ENCODE measurements at regions not wholly inside any gene's neighbourhood (a gene's known extent, or its start where the extent isn't known, plus 50 kb on each side); places are given as distances from the start of the nearest gene placed in this dataset.

DNA sequence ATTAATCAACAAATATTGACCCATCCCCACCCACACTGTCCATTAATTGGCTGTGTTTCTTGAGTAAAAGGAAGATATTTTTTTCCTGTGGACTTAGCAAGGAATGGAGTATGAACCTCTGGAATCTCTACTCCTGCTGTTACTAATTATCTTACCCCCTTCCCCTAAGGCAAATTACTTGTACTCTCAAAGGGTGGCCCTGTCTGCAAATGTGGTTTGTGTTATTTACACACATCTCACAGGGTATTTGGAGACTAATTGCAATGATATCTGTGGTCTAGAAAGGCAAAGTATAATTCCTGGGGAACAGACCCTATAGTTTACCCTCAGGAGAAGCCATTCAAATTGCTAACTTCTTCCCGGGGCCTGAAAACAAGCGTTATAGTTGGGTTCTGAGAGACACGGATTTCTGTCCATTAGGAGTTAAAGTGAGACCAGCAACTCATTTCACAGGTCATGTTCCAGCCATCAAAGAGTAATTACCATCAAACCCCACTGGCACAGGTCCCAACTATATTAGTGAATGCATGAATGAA lies 133.0 kb upstream of the RASGEF1B start:
- Histone ChIP-seq H3K9me3 (ENCODE audit: control insufficient read depth, low read length) (no peaks in the 10 kb centered on the region), H3K27me3 (ENCODE audit: control insufficient read depth, insufficient read depth) (no peaks in the 10 kb centered on the region), H3K4me1 (ENCODE audit: control insufficient read depth, insufficient read depth, low read length) (no peaks in the 10 kb centered on the region), H3K27ac (ENCODE audit: low read length) (no peak overlapping the region), H3K4me3 (ENCODE audit: low read length) (no peak overlapping the region)
- no peak for DNase-seq
- WGBS: 88% methylated on average over 3 of the region's 3 CpGs
- intact Hi-C loops (cut with DNase I): no loop called here
- ATAC-seq: no peak

- DNase-seq (no peak), ATAC-seq (no peak)
- no peak overlapping the region for H3K4me3 ChIP-seq (ENCODE audit: low read length)
- no peaks in the 10 kb centered on the region for H3K4me1 ChIP-seq (ENCODE audit: control insufficient read depth, insufficient read depth, low read length)
- no peaks in the 10 kb centered on the region for H3K27me3 ChIP-seq (ENCODE audit: control insufficient read depth, insufficient read depth)
- no peak overlapping the region for H3K27ac ChIP-seq (ENCODE audit: low read length)
- H3K9me3 ChIP-seq (ENCODE audit: control insufficient read depth, low read length): no peaks in the 10 kb centered on the region
- intact Hi-C loops (cut with DNase I): no loop called here
These were observed 131.1 kb upstream of the RASGEF1B start for GRCh38 chr4:81602854-81603253.

- WGBS: 28% methylated on average over 1 of the region's 1 CpG
- Histone ChIP-seq H3K4me3 (ENCODE audit: low read length) (no peak overlapping the region), H3K9me3 (ENCODE audit: control insufficient read depth, low read length) (no peaks in the 10 kb centered on the region), H3K27me3 (ENCODE audit: control insufficient read depth, insufficient read depth) (no peaks in the 10 kb centered on the region), H3K4me1 (ENCODE audit: control insufficient read depth, insufficient read depth, low read length) (no peaks in the 10 kb centered on the region), H3K27ac (ENCODE audit: low read length) (no peak overlapping the region)
- DNase-seq (no peak), ATAC-seq (peak; percentile 17 to 36)
- intact Hi-C loops (cut with DNase I): no loop called here
These were observed 129.6 kb upstream of the RASGEF1B start for GRCh38 chr4:81601358-81601694.

DNA sequence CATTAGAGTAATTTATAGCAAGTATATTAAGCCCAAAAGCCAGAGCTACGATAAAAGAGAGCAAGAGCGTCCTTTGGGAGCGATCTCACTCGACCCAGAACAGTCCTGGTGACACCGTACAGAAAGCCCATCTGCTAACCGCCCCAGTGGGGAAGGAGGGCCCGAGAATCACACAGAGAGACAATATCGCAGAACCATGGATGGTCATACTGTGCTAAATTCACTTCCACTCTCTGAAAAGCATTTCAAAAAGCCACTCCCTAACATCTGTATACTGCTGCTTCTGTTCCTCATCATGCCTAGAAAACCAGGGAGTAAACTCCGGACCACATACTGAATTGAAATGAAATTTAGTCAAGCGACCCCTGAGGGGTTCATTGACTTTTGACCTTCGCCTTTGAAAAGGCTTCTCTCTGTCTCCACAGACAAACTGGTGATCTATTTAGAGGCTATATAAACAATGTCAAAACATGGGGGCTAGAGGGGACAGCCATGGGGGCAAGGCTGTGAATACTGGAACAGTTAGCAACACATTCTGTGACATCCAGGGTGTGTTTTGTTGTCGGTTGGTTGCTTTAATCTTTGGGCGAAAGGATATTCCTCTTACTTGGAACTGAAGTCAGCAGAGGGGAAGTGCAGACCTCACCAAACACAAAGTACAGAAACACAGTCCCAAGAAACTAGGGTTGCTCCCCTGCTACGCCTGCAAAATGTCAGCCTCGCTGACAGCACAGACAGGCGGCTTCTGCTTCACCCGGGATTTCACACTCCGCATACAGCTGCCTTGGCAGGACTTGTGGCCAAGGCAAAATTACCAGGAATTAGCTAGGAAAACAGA lies 129.0 kb upstream of the RASGEF1B start:
- H3K27me3 ChIP-seq (ENCODE audit: control insufficient read depth, insufficient read depth): no peaks in the 10 kb centered on the region
- no peak overlapping the region for H3K4me3 ChIP-seq (ENCODE audit: low read length)
- no peaks in the 10 kb centered on the region for H3K4me1 ChIP-seq (ENCODE audit: control insufficient read depth, insufficient read depth, low read length)
- H3K9me3 ChIP-seq (ENCODE audit: control insufficient read depth, low read length): no peaks in the 10 kb centered on the region
- intact Hi-C loops (cut with DNase I): no loop called here
- peak overlapping the region; percentile 17 for H3K27ac ChIP-seq (ENCODE audit: low read length)
- ATAC-seq (peak; percentile 92 to 95), DNase-seq (peak; percentile 67 to 90 (median 83))
- 47% methylated on average over 18 of the region's 18 CpGs for WGBS

- Histone ChIP-seq H3K27ac (ENCODE audit: low read length) (no peak overlapping the region), H3K4me1 (ENCODE audit: control insufficient read depth, insufficient read depth, low read length) (no peaks in the 10 kb centered on the region), H3K4me3 (ENCODE audit: low read length) (no peak overlapping the region), H3K27me3 (ENCODE audit: control insufficient read depth, insufficient read depth) (no peaks in the 10 kb centered on the region), H3K9me3 (ENCODE audit: control insufficient read depth, low read length) (no peaks in the 10 kb centered on the region)
- 35% methylated on average over 5 of the region's 5 CpGs for WGBS
- DNase-seq (no peak), ATAC-seq (no peak)
- intact Hi-C loops (cut with DNase I): no loop called here
These were observed 128.2 kb upstream of the RASGEF1B start for GRCh38 chr4:81599742-81600380.

GRCh38 chr4:81595798-81596610 lies 124.3 kb upstream of the RASGEF1B start:
- WGBS: 45% methylated on average over 5 of the region's 5 CpGs
- no peak overlapping the region for H3K27ac ChIP-seq (ENCODE audit: low read length)
- no peaks in the 10 kb centered on the region for H3K27me3 ChIP-seq (ENCODE audit: control insufficient read depth, insufficient read depth)
- peaks cover 2% of the 10 kb centered on the region for H3K4me1 ChIP-seq (ENCODE audit: control insufficient read depth, insufficient read depth, low read length)
- DNase-seq (no peak), ATAC-seq (peak in 1 of 2 donors; percentile 68)
- no peaks in the 10 kb centered on the region for H3K9me3 ChIP-seq (ENCODE audit: control insufficient read depth, low read length)
- H3K4me3 ChIP-seq (ENCODE audit: low read length): no peak overlapping the region
- intact Hi-C loops (cut with DNase I): no loop called here

DNA sequence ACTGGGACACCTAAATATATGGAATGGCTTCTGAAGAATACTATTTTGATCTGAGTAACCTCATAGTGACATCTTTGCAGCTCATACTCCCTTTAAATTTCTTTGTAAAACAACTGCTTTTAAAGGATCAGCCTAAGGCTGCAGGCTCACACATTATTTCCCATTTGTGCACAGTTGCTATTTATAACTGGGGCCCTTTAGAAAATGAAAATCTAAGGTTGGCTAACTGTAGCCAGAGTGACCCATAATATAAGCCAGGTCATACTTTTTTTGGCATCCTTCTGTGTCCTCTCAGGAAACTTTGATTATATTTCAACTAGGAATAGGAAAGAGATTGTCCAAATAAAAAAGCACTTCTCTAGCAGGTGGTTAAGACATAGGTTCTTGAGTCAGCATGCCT lies 123.6 kb upstream of the RASGEF1B start:
- no peak overlapping the region for H3K4me3 ChIP-seq (ENCODE audit: low read length)
- H3K27me3 ChIP-seq (ENCODE audit: control insufficient read depth, insufficient read depth): no peaks in the 10 kb centered on the region
- DNase-seq (no peak), ATAC-seq (peak in 1 of 2 donors; percentile 38)
- no peak overlapping the region for H3K27ac ChIP-seq (ENCODE audit: low read length)
- peaks cover 2% of the 10 kb centered on the region for H3K4me1 ChIP-seq (ENCODE audit: control insufficient read depth, insufficient read depth, low read length)
- intact Hi-C loops (cut with DNase I): no loop called here
- H3K9me3 ChIP-seq (ENCODE audit: control insufficient read depth, low read length): no peaks in the 10 kb centered on the region

DNA sequence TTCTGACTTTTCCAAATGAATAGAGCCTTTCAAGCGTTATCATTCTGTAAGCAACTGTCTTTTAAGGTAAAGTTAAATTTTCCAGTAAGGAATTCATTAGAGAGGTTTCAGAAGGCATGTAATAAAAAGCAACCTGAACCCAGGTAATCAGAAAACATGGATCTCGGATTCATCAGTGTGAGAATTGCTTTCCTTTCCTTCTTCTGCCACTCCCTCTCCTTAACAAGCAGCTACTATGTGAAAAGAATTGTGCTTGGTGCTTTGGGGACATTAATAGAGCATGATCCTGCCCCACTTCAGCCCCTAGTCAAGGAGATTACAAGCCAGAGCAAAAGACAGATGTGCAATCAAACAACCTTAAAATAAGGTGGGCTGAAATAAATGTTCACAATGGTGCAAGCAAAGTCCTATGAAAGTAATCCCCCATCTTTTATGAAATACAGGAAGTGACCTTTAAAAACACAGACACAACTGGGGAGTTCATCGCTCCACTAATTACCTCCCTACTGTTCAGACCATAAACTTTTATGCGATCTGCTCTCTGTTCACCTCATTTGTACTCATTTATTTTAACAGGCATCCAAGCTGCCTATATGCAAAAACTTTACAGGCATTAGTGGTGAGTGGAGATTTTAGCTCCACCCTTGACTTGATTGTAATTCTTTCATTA lies 122.9 kb upstream of the RASGEF1B start:
- DNase-seq (no peak), ATAC-seq (no peak)
- no peak overlapping the region for H3K4me3 ChIP-seq (ENCODE audit: low read length)
- no peak overlapping the region for H3K27ac ChIP-seq (ENCODE audit: low read length)
- peaks cover 2% of the 10 kb centered on the region for H3K4me1 ChIP-seq (ENCODE audit: control insufficient read depth, insufficient read depth, low read length)
- no peaks in the 10 kb centered on the region for H3K27me3 ChIP-seq (ENCODE audit: control insufficient read depth, insufficient read depth)
- intact Hi-C loops (cut with DNase I): no loop called here
- 79% methylated on average over 4 of the region's 4 CpGs for WGBS
- H3K9me3 ChIP-seq (ENCODE audit: control insufficient read depth, low read length): no peaks in the 10 kb centered on the region

DNA sequence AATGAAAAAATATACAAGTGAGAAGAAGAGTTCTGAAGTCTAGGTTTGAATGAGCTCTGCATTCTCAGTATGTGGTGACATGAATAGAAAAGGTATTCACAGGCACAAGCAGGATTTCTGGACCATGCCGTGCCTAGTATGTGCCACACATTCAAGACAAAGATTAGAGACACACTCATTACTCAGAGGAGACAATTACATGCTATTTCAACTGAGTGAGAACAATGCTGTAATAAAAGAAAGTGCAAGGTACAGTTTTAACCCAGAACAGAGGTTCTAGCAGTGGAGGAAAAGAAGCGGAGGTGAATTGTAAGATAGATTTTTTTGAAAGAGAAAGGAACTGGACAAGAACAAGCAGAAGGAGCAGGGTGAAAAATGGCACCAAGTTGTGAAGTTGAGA lies 121.0 kb upstream of the RASGEF1B start:
- intact Hi-C loops (cut with DNase I): no loop called here
- H3K27ac ChIP-seq (ENCODE audit: low read length): no peak overlapping the region
- ATAC-seq (no peak), DNase-seq (no peak)
- WGBS: 85% methylated on average over 2 of the region's 2 CpGs
- no peaks in the 10 kb centered on the region for H3K27me3 ChIP-seq (ENCODE audit: control insufficient read depth, insufficient read depth)
- no peak overlapping the region for H3K4me3 ChIP-seq (ENCODE audit: low read length)
- H3K9me3 ChIP-seq (ENCODE audit: control insufficient read depth, low read length): no peaks in the 10 kb centered on the region
- peaks cover 2% of the 10 kb centered on the region for H3K4me1 ChIP-seq (ENCODE audit: control insufficient read depth, insufficient read depth, low read length)

DNA sequence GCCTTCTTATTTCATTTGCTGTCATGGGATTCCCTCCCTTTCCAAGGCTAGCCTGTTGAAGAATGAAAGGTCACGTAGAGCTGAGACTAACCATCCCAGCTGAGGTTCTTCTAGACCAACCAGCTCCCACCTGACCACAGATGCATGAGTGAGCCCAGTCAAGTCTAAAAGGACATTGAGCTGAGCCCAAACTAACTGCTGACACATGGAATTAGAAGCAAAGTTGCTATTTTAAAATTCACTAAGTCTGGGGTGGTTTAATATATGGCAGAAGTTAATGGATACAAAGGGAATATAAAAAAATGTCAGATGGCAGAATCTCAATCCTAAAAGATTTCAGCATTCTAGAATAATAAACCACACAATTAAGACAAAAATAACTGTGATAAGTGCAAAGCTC lies 118.9 kb upstream of the RASGEF1B start:
- ATAC-seq: no peak
- intact Hi-C loops (cut with DNase I): no loop called here

More for the DNA sequence above, 118.9 kb upstream of the RASGEF1B start:
- no peak for DNase-seq
- Histone ChIP-seq H3K27ac (ENCODE audit: low read length) (no peak overlapping the region), H3K9me3 (ENCODE audit: control insufficient read depth, low read length) (no peaks in the 10 kb centered on the region), H3K4me1 (ENCODE audit: control insufficient read depth, insufficient read depth, low read length) (peaks cover 2% of the 10 kb centered on the region), H3K4me3 (ENCODE audit: low read length) (no peak overlapping the region), H3K27me3 (ENCODE audit: control insufficient read depth, insufficient read depth) (no peaks in the 10 kb centered on the region)
- 98% methylated on average over 1 of the region's 1 CpG for WGBS
